ENCODE measurements at regions not wholly inside any gene's neighbourhood (a gene's known extent, or its start where the extent isn't known, plus 50 kb on each side); places are given as distances from the start of the nearest gene placed in this dataset.

- no peak for TF ChIP-seq POLR2A (IDR thresholded peaks at IDR 0.05)
- no peak for TF ChIP-seq CTCF (IDR thresholded peaks at IDR 0.05)
Observed at GRCh38 chr5:44167540-44167939, 221.7 kb downstream of the FGF10 start.

All from right lobe of liver (tissue), 4 donors.